ENCODE measurements at regions not wholly inside any gene's neighbourhood (a gene's known extent, or its start where the extent isn't known, plus 50 kb on each side); places are given as distances from the start of the nearest gene placed in this dataset.

DNA sequence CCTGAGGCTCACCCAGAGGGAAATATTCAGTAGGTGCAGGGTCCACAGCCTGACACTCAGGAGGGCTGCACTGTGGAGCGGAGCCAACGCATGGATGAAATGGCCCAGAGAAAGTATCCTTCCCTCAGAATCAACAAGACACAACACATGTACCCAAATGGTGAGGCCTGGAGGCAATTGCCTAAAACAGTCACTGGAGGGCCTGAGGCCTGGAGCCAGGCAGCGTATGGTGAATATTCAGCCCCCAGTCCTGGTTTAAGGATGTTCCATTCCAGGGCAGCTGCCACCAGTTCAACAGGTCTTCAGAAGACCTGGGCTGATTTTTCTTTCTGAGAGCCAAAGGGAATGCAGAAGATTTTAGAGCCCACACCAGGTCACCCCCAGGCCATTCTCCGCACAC lies 264.8 kb downstream of the INSC start:
- DNase-seq (ENCODE audit: low read depth in 2 of 2) = no peak

DNA sequence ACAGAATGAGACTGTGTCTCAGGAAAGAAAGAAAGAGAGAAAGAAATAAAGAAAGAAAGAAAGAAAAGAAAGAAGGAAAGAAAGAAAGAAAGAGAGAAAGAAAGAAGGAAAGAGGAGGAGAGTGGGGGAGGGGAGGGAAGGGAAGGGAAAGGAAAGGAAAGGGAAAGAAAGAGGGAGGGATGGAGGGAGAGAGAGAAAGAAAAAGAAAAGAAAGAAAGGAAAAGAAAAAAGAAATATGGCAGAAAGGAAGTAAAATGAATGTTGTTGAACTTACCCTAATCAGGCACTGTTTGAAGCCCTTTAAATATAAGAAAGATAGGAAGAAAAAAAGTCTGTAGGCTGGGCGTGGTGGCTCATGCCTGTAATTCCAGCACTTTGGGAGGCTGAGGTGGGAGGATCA lies 276.1 kb downstream of the INSC start:
- no peak for DNase-seq (ENCODE audit: low read depth in 2 of 2)

DNA sequence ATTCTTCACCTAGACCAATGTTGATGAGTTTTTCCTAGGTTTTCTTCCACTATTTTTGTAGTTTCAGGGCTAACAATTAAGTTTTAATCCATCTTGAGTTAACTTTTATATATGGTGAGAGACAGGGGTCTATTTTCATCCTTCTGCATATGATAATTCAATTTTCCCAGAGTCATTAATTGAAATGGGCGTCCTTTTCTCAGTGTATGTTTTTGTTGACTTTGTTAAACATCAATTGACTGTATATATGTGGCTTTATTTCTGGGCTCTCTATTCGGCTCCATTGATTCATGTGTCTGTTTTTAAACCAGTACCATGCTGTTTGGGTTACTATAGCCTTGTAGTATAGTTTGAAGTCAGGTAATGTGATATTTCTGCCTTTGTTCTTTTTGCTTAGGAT lies 282.1 kb downstream of the INSC start:
- no peak for DNase-seq (ENCODE audit: low read depth in 2 of 2)

DNA sequence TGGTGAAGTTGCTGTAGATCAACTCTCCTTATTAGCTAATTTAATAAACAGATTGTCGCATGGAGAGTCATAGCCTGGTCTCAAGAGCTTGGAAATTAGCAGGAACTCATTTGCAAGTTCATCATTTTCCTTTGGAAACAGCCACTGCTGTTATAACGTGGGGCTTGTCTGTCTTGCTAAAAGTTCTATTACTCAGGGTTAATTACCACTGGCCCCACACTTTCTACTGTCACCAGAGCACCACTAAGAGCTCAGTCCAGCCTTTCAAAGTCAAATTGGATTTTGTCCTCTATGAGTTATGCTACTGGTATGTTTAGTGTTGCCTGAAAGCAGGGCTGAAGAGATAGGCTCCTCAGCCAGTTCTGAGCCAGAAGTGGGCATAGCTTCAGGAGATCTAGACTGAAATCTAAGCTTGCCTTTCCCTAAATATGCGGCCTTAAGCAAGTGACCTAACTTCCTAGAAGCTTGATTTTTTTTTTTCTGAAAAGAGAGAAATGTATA lies 292.2 kb downstream of the INSC start:
- no peak for DNase-seq (ENCODE audit: low read depth in 2 of 2)

DNA sequence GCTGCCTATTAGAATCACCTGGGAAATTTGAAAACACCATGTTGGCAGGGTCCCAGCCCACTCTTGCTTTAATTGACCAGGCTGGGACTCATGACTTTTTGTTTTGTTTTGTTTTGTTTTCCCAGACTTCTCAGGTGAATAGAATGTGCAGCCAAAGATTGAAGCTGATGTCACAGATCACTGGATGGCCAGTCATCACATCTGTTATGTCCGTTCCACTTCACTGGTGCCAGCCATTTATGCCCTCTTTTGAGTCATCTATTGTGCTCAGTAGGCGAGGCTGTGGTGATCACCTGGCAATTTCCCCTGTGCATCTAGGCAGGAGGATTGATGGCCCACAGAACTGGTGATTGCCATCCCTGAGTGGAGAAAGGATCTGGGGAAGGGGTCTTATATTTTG lies 297.3 kb downstream of the INSC start:
- DNase-seq (ENCODE audit: low read depth in 2 of 2) = no peak

DNA sequence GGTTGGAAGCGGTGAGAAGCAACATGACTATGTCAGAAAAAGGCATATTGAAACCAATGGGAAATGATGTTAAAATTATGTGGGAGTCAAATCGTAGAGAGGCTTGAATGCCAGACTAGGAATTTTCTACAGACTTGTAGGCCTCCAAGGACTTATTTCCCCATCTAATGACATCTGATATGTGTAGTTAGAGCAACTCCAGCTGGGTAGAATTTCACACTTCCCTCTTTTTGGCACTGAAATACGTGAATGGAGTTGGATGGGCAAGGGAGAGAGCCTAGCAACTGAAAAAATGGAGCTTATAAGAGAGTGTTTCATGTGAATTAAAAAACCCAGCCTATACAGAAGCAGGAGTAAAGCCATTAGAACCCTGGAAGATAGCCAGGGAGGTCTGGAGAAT lies 304.2 kb downstream of the INSC start:
- no peak for DNase-seq (ENCODE audit: low read depth in 2 of 2)

DNA sequence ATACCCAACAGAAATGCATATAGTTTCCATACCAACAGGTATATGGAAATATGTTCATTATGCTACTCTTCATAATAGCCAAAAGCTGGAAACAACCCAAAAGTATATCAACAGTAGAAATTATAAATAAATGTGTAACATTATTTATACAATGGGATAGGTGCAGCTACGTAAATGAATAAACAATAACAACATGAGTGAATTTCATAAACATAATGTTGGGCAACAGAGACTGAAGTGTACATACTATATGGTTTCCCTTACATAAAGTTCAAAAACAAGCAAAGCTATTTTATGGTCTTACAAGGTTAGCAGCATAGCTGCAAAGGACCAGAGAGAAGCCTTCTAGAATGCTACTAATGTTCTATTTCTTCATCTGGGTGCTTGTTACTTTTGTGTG lies 305.0 kb downstream of the INSC start:
- DNase-seq (ENCODE audit: low read depth in 2 of 2) = no peak

DNA sequence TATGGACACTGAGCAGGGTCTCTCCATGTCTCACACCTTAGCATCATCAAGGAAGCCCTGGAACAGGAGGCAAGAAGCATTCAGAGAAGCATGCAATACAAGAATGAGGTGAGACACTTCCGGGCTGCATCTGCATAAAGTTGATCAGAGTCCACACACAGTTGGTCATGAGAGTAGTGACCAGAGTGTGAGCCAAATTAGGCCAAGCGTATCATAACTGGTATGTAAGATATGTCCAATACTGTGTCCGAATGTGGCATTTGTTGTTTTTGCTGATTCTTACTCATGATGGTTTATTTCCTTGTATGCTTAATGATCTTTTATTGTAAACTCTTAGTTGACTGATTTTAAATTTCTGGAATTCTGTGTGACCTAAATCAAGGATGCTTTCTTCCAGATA lies 315.7 kb downstream of the INSC start:
- DNase-seq (ENCODE audit: low read depth in 2 of 2) = no peak

DNA sequence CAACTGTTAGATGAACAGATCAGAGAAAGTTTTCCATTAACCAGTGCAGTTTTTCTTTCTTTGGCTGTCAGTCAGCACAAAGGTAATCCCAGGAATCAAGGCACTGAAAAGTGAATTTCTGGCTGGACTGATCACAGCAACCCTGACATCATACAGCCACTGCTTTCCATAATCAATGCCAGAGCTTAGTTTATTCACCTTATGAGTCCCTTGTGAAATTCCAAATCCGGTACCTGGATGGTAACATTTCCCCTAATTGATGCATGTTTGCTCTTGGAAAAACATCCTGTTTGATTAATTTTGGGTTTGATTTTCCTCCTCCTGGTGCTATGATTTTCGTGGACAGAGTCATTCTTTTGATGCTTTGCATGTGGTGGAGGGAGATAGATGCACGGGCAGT lies 319.8 kb downstream of the INSC start:
- DNase-seq (ENCODE audit: low read depth in 2 of 2) = no peak

DNA sequence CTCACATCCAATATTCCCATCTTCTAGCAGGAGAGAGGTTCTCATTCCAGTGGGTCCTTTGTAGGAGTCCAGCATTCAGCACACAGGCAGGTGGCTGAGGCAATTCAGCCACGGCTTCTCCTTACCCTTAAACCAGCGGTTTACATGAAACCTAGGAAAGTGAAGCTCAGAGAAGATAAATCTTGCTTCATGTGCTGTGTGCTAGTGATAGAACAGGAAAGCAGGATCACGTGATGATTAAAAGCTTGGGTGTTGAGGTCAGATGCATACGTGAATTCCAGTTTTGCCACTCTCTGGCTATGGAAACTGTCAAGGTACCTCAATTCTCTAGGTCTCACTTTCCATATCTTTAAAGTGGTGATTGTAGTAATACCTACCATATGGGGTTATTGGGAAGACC lies 331.6 kb downstream of the INSC start:
- DNase-seq (ENCODE audit: low read depth in 2 of 2) = no peak

DNA sequence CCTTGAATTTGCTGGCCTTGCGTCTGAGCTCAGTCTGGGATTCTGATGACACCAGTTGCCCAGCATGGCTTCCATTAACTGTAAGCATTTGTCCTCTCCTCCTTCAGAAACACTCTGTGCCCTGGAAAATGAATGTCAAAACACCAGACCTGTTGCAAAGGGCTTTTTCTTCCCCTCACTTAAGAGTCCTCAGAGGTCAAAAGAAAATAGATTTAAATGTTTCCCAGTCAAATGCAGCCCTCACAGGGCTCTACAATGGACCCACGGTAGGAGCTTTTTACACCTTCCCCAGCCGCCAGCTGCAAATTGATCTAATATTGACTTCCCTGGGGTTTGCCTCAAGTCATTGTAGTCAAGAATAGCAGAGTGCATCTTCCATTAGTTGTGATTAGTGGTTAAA lies 332.2 kb downstream of the INSC start:
- no peak for DNase-seq (ENCODE audit: low read depth in 2 of 2)

DNA sequence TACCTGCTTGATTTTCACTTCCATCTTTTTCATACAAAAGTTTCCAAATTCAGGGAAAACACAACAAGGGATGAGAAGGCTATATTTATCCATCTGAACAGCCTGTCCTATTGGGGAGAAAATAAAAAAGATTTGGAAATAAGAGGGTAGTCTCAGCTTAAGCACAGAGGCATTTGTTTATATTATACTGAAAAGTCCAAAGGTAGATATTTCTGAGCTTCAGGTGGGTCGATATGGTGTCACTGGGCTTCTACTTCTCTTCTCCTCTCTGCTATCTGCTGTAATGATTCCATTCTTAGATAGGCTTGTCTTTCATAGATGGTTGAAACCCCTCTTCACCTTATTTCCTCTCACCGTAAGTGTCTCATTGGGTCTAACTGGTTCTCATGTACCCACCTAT lies 337.0 kb downstream of the INSC start:
- DNase-seq (ENCODE audit: low read depth in 2 of 2) = no peak

DNA sequence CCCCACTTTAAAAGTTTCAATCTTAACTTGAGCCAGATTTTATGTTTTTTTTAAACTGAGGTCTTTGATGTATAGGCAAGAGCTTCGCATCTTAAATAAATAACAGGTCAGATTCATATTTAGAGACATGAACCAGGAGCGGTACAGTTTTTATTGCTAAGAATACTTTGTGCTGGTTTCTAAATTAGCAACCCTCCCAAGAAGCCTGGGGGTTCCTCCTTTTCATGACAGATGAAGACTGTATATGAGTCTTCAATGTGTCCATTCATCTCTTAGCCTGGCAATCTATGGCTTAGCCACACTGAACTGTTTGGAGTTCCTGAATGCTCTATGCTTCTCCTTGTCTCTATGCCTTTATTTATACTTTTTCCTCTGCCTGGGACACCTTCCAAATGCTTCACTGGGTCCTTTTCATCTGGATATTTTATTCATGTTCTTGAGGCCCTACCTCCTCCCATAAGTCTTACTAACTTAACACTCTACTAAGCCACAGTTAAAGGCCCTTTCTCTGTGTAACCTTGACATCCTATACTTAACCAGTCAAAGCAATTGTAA lies 338.6 kb downstream of the INSC start:
- DNase-seq (ENCODE audit: low read depth in 2 of 2) = no peak

DNA sequence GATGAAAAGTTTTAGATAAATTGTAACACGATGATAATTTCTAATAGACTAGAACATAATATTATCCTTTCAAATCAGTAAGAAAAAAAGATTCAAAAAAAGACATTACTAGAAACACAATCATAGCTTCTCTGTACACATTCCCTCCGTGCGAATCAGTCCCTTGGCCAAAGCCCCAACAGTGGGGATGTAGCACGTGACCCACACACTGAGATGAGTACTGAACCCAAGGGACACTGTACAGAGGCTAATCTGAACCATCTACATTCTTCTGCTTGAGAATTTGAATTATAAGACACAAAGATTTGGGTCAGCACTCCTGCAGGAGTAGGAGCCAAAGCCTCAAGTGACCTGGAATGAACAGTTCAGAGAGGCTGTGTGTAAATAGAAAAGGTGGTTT lies 353.7 kb downstream of the INSC start:
- no peak for DNase-seq (ENCODE audit: low read depth in 2 of 2)

DNA sequence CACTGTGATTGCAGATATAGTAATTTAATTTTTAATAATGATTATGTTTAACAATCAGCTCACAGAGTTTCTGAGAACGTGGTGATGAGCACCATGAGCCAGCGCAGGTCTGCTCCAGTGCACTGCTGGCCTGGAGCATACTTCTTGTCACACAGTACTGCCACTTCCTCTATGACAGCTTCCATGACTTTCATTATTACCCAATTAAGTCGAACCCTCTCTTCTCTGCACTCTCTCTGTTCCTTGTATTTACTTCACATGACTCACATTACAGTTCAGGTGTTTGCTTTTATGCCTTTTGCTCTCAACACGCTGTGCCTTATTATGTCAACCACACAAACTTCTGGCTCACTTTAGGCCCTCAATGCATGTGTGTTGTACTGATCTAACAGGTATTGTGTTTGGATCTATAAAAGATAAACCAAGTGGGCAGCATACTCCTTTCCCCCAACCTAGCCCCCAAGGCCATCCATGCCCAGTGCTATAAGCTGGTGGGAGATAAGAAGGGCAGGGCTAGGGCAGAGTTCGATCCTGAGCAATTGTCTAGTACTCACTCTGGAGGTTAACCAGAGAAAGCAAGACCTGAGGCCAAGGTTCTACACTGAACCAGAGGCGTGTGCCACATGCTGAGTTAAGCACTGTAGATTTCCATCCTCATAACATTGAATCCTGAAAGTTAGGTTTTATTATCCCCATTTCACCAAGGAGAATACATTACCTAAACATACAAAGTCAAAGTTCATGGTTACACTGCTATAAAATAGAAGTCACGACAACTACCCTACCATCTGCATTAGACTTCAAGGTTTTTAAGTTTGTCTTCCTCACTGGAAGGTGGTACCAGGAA lies 356.5 kb downstream of the INSC start:
- DNase-seq (ENCODE audit: low read depth in 2 of 2) = no peak

DNA sequence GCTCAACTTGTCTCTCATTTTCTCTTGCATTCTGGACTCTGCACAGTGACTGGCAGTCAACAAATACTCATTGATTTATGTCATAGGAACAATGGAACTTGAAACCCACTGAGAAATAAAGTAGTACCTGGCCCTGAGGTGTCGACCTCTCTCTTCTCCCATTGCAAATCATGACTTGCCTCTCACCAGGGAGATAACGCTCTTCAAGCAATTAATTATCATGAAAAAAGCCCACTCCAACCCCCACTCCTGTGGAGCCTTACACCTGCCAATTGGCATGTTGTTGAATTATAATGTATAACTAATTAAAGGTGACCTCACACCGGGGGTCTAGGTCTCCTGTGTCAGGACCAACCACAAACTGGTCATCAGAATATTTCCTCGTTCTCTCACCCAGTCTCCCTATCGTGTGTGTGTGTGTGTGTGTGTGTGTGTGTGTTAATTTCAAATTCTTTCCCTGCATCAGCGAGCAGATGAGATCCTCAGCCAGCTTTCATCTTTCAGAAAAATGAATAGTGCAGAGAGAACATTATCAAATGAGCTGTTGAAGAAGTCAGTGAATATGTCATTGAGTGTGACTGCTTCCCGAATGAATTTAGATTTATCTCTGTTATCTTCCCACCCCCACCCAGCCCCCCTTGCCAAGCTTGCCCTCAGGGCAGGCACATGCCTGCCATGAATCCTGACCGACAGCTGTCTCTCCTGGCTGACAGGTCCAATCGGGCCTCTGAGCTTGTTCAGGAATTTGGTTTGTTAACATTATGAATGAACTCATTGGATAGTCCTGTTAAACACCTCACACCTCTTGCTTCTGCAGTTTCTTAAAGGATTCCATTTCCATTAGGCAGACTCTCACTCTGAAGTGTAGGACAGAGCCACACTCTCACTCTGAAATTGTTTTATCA lies 357.4 kb downstream of the INSC start:
- no peak for DNase-seq (ENCODE audit: low read depth in 2 of 2)

DNA sequence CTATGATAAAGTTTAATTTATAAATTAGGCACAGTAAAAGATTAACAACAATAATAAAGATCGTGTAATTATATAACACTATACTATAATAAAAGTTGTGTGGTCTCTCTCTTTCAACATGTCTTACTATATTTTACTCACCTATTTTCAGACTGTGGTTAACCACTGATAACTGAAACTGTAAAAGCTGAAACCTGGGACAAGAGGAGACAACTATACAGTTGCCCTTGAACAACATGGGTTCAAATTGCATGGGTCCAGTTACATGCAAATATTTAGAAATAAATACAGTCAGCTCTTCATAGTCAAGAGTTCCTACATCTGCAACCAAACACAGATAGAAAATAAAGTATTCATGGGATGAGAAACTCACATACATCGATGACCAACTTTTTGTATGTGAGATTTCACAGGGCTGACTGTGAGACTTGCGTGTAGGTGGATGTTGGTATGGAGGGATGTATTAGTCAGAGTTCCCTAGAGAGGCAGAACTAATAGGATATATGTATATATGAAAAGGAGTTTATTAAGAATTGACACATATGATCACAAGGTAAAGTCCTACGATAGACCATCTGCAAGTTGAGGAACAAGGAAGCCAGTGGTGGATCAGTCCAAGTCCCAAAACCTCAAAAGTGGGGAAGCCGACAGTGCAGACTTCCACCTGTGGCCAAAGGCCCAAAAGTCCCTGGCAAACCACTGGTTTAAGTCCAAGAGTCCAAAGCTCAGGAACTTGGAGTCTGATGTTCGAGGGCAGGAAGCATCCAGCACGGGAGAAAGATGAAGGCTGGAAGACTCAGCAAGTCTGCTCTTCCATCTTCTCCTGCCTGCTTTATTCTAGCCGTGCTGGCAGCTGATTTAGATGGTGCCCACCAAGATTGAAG lies 359.5 kb downstream of the INSC start:
- no peak for DNase-seq (ENCODE audit: low read depth in 2 of 2)

DNA sequence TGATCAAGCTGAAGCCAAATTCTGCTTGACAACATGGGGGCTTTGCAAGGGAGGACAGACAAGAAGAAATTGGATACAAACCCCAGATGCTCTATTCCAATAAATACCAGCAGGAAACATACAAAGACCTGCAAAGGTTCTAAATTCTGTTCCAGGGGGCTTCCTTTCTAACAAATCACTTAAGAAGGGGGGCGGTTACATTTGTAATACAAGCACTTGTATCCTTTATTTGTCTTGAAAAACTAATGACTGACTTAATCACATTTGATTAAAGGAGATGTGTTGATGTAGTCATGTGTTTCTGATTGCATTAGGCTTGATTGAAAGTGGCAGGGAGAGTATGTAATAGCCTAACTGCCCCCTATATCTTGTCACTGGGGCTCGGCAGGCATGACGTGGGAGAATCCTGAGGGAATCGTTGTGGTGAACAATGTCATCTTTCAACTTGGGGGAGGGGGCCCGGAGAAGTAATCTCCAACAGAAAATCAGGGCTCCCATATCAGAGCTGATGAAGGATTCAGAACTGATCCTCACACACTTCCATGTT lies 361.7 kb downstream of the INSC start:
- no peak for DNase-seq (ENCODE audit: low read depth in 2 of 2)

DNA sequence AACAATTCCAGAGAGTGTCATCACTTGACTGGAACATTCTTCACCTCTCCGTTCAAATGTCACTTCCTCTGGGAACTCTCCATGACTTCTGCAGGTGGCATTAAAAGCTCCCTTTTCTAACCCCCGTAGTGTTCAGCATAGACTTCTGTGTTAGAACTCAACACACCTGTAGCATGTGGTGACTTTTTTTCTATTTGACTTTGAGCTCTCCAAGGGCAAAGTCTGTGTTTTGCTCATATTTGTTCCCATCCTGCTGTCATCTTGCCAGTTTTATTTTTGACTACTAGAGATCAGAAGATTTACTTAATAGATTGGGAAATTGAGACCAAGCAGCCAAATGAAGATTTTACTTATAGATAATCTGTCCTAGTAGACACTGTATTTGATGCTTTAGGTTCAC lies 367.1 kb downstream of the INSC start:
- DNase-seq (ENCODE audit: low read depth in 2 of 2) = no peak

DNA sequence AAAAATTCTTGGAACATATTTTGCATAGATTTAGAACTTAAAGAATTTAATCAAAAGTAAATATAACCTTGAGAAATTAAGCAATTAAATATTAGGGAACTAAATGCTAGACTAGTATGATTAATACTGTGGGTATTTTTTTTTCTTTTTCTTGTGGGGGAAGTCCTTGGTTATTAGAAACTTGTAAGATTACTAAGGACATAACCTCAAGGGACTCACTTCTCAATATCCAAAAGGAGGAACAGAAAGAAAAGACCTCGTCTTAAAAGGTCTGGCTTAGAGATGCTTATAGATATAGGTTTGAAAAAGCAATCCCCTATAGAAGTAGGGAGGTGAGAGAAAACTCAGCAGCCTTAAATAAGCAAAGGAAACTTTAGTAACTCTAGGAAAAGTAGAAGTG lies 368.5 kb downstream of the INSC start:
- DNase-seq (ENCODE audit: low read depth in 2 of 2) = no peak

DNA sequence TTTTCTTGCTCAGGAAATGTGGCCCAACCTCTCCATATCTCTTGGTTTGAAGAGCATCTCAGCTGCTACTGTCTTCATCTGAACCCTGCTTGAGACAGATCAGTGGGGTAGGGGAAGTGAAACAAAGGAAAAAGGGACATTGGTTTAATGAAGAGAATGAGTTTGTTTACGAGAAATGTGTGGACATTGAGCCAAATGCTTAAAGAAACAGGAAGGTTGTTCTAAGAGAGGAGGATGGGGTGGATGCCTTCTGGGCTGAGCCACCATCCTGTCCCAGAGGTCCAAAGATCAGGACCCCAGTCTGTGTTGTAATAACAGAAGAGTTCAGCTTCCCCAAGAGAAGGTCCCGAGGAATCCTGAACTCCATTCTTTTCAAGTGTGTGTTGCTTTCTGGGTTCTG lies 369.7 kb downstream of the INSC start:
- DNase-seq (ENCODE audit: low read depth in 2 of 2) = no peak

Data from stimulated activated CD4-positive, alpha-beta T cell treated with anti-CD3 and anti-CD28 coated beads, Interleukin-12 subunit alpha, Interleukin-12 subunit beta, amount 100 ng/mL, for 24 hours (primary cell).